H1 (cell line): ENCODE measurements at regions not wholly inside any gene's neighbourhood (a gene's known extent, or its start where the extent isn't known, plus 50 kb on each side); places are given as distances from the start of the nearest gene placed in this dataset.

Experiments
- CTBP2 ChIP-seq: IDR thresholded peaks from 2 replicates; pipeline ENCODE4 v1.7.0; 2011; ENCODE audit warnings: borderline replicate concordance, mild to moderate bottlenecking, moderate library complexity, mixed read lengths, low read length; ENCODE audit not compliant: insufficient read depth, insufficient read length
- GTF2F1 ChIP-seq: IDR thresholded peaks from 2 replicates; pipeline ENCODE4 v1.6.1; 2012; ENCODE audit warnings: low read depth, low read length, improper control_type of control experiment, borderline replicate concordance
- SAP30 ChIP-seq: fragments of 300-600 bp; sonication (generic); IDR thresholded peaks from 2 replicates; pipeline ENCODE4 v1.7.1; 2012; ENCODE audit warnings: low read length, moderate library complexity, mild to moderate bottlenecking, inconsistent platforms; ENCODE audit not compliant: insufficient read depth, insufficient replicate concordance
- TEAD4 ChIP-seq: IDR thresholded peaks from 2 replicates; pipeline ENCODE4 v1.6.1; 2012; ENCODE audit warnings: low read depth, low read length, inconsistent platforms, mixed read lengths
- TF ChIP-seq, protein P1 (sequence below): fragments of 300-600 bp; sonication (generic); IDR thresholded peaks from 2 replicates; pipeline ENCODE4 v1.7.1; 2012; ENCODE audit warnings: low read length, moderate library complexity, mild to moderate bottlenecking, inconsistent platforms; ENCODE audit not compliant: insufficient replicate concordance

DNA sequence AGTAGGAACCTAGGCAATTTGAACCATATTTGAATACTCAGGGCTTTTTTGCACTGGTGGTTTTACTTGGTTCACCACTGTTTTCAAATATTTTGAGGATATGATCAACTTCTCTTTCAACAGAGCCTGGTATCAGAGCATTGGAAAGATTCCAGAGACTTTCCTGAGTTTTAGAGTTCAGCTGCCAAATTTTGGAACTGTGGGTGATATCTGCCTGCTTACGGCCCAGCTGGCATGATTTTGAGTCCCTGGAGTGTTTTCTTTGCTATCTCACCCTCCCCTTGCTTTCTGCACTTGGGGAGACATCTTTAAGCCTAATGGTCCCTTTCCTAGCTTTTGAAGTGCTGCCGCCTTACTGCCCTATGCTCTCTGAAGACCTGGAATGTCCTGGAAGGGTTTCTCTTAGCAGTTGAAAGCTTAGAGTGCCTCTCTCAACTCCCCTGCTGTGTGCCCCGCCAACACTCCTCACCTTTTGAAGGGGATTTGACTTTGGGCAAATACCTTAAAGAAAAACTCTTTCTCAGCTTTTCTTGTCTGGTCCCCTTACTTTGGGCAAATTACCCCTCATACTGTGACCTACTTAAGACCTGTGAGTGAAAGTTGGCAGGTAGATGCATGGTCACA, 539.1 kb downstream of the MFSD1 start (continued):
- TF ChIP-seq, protein P1, sequence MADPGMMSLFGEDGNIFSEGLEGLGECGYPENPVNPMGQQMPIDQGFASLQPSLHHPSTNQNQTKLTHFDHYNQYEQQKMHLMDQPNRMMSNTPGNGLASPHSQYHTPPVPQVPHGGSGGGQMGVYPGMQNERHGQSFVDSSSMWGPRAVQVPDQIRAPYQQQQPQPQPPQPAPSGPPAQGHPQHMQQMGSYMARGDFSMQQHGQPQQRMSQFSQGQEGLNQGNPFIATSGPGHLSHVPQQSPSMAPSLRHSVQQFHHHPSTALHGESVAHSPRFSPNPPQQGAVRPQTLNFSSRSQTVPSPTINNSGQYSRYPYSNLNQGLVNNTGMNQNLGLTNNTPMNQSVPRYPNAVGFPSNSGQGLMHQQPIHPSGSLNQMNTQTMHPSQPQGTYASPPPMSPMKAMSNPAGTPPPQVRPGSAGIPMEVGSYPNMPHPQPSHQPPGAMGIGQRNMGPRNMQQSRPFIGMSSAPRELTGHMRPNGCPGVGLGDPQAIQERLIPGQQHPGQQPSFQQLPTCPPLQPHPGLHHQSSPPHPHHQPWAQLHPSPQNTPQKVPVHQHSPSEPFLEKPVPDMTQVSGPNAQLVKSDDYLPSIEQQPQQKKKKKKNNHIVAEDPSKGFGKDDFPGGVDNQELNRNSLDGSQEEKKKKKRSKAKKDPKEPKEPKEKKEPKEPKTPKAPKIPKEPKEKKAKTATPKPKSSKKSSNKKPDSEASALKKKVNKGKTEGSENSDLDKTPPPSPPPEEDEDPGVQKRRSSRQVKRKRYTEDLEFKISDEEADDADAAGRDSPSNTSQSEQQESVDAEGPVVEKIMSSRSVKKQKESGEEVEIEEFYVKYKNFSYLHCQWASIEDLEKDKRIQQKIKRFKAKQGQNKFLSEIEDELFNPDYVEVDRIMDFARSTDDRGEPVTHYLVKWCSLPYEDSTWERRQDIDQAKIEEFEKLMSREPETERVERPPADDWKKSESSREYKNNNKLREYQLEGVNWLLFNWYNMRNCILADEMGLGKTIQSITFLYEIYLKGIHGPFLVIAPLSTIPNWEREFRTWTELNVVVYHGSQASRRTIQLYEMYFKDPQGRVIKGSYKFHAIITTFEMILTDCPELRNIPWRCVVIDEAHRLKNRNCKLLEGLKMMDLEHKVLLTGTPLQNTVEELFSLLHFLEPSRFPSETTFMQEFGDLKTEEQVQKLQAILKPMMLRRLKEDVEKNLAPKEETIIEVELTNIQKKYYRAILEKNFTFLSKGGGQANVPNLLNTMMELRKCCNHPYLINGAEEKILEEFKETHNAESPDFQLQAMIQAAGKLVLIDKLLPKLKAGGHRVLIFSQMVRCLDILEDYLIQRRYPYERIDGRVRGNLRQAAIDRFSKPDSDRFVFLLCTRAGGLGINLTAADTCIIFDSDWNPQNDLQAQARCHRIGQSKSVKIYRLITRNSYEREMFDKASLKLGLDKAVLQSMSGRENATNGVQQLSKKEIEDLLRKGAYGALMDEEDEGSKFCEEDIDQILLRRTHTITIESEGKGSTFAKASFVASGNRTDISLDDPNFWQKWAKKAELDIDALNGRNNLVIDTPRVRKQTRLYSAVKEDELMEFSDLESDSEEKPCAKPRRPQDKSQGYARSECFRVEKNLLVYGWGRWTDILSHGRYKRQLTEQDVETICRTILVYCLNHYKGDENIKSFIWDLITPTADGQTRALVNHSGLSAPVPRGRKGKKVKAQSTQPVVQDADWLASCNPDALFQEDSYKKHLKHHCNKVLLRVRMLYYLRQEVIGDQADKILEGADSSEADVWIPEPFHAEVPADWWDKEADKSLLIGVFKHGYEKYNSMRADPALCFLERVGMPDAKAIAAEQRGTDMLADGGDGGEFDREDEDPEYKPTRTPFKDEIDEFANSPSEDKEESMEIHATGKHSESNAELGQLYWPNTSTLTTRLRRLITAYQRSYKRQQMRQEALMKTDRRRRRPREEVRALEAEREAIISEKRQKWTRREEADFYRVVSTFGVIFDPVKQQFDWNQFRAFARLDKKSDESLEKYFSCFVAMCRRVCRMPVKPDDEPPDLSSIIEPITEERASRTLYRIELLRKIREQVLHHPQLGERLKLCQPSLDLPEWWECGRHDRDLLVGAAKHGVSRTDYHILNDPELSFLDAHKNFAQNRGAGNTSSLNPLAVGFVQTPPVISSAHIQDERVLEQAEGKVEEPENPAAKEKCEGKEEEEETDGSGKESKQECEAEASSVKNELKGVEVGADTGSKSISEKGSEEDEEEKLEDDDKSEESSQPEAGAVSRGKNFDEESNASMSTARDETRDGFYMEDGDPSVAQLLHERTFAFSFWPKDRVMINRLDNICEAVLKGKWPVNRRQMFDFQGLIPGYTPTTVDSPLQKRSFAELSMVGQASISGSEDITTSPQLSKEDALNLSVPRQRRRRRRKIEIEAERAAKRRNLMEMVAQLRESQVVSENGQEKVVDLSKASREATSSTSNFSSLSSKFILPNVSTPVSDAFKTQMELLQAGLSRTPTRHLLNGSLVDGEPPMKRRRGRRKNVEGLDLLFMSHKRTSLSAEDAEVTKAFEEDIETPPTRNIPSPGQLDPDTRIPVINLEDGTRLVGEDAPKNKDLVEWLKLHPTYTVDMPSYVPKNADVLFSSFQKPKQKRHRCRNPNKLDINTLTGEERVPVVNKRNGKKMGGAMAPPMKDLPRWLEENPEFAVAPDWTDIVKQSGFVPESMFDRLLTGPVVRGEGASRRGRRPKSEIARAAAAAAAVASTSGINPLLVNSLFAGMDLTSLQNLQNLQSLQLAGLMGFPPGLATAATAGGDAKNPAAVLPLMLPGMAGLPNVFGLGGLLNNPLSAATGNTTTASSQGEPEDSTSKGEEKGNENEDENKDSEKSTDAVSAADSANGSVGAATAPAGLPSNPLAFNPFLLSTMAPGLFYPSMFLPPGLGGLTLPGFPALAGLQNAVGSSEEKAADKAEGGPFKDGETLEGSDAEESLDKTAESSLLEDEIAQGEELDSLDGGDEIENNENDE: no peak
- TF ChIP-seq SAP30: no peak
- TF ChIP-seq CTBP2: no peak
- TF ChIP-seq GTF2F1: no peak
- 0 out of 2 replicates have a peak, but pooled peaks have one; percentile 25 for TF ChIP-seq TEAD4
